ENCODE measurements at regions not wholly inside any gene's neighbourhood (a gene's known extent, or its start where the extent isn't known, plus 50 kb on each side); places are given as distances from the start of the nearest gene placed in this dataset.
"Not testable (repeated sequence)": the region's sequence is repeated elsewhere in the genome, so short reads cannot be mapped to it uniquely, and the experiment has no call there.

- DNase-seq (ENCODE audit: low read depth), result no peak
- TF ChIP-seq, protein P1, sequence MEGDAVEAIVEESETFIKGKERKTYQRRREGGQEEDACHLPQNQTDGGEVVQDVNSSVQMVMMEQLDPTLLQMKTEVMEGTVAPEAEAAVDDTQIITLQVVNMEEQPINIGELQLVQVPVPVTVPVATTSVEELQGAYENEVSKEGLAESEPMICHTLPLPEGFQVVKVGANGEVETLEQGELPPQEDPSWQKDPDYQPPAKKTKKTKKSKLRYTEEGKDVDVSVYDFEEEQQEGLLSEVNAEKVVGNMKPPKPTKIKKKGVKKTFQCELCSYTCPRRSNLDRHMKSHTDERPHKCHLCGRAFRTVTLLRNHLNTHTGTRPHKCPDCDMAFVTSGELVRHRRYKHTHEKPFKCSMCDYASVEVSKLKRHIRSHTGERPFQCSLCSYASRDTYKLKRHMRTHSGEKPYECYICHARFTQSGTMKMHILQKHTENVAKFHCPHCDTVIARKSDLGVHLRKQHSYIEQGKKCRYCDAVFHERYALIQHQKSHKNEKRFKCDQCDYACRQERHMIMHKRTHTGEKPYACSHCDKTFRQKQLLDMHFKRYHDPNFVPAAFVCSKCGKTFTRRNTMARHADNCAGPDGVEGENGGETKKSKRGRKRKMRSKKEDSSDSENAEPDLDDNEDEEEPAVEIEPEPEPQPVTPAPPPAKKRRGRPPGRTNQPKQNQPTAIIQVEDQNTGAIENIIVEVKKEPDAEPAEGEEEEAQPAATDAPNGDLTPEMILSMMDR (IDR thresholded peaks at IDR 0.05; ENCODE audit: low read depth, low read length, missing control alignments), result no peak
- H3K4me3 ChIP-seq (ENCODE audit: low read depth, low read length), result no peak overlapping the region
Observed at GRCh38 chr1:73832276-73833181, 365.4 kb downstream of the LRRIQ3 start.

GRCh38 chr1:73827283-73827682, 370.7 kb downstream of the LRRIQ3 start:
- H3K4me3 ChIP-seq (ENCODE audit: low read depth, low read length); DNase-seq (ENCODE audit: low read depth): not testable (repeated sequence)

- no peak for DNase-seq (ENCODE audit: low read depth)
- H3K4me3 ChIP-seq (ENCODE audit: low read depth, low read length), result no peak overlapping the region
- TF ChIP-seq, protein P1 (IDR thresholded peaks at IDR 0.05; ENCODE audit: low read depth, low read length, missing control alignments), result no peak
Observed at GRCh38 chr1:73824065-73824464, 373.9 kb downstream of the LRRIQ3 start.

- H3K4me3 ChIP-seq (ENCODE audit: low read depth, low read length), result no peak overlapping the region
- TF ChIP-seq, protein P1 (IDR thresholded peaks at IDR 0.05; ENCODE audit: low read depth, low read length, missing control alignments), result no peak
- no peak for DNase-seq (ENCODE audit: low read depth)
Observed at GRCh38 chr1:73821520-73821919, 376.5 kb downstream of the LRRIQ3 start.

GRCh38 chr1:73820843-73821242, 377.1 kb downstream of the LRRIQ3 start:
- DNase-seq (ENCODE audit: low read depth), result no peak
- TF ChIP-seq, protein P1 (IDR thresholded peaks at IDR 0.05; ENCODE audit: low read depth, low read length, missing control alignments), result no peak
- H3K4me3 ChIP-seq (ENCODE audit: low read depth, low read length), result no peak overlapping the region

DNA sequence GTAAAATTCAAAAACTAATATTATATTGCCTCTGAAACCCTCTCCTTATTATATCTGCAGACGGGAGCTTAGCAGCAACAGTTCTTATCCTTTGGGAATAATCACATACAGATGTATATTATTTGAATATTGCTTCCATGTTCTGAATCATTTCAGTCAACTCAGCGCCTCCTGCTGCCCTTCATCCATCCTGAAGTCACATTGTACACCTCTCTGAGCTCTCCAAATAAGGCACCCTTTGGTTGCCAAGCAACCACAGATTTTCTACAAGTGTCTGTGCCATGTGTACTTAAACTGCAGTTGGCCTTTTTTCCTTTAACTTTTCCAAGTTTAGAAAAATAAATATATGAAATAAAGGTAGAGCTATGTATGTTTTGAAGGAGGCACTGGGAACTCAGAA, 384.3 kb downstream of the LRRIQ3 start:
- H3K4me3 ChIP-seq (ENCODE audit: low read depth, low read length), result no peak overlapping the region
- TF ChIP-seq, protein P1 (IDR thresholded peaks at IDR 0.05; ENCODE audit: low read depth, low read length, missing control alignments), result no peak
- no peak for DNase-seq (ENCODE audit: low read depth)

GRCh38 chr1:73813236-73813635, 384.7 kb downstream of the LRRIQ3 start:
- TF ChIP-seq, protein P1 (IDR thresholded peaks at IDR 0.05; ENCODE audit: low read depth, low read length, missing control alignments), result no peak
- DNase-seq (ENCODE audit: low read depth), result no peak
- H3K4me3 ChIP-seq (ENCODE audit: low read depth, low read length), result no peak overlapping the region

Data from GM12864 (cell line).